PC-9 (cell line): ENCODE measurements at regions not wholly inside any gene's neighbourhood (a gene's known extent, or its start where the extent isn't known, plus 50 kb on each side); places are given as distances from the start of the nearest gene placed in this dataset.

Experiments used
- EZH2 ChIP-seq: fragments of 200-600 bp; sonication (generic); IDR thresholded peaks from 2 replicates; pipeline ENCODE4 v1.8.0; 2017; ENCODE audit warnings: antibody characterized with exemption, low read depth
- TF ChIP-seq, protein P1 (sequence below): fragments of 200-600 bp; sonication (generic); conservative IDR thresholded peaks from 2 replicates; pipeline ENCODE4 v1.6.1; 2017; ENCODE audit warnings: mixed run types, antibody characterized with exemption, mild to moderate bottlenecking, moderate library complexity

DNA sequence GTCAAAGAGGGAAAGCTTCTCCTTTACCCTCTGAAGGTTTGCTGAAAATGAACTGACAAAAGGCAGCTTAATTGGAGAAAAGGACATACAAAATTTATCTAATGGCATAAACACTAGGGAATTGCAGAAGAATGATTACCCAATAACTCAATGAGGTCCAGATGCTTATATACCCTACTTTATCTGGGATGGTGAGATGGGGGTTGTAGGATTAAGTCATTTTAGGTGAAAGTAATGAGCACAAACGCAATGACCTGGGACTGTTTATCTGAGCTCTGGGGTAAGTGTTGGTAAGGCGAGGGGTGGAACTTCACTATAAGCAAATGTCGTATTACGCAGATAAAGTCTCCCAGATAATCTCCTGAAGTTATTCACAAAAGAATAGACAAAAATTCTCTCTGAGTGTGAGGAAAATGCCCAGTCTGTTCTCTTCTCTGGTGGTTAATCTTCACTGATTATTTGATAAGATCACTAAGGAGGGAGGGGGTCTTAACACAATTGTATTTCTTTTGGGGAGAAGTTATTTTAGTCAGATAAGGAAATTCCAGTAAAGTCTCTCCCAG lies 1067.8 kb downstream of the DNAJB9 start:
- TF ChIP-seq, protein P1, sequence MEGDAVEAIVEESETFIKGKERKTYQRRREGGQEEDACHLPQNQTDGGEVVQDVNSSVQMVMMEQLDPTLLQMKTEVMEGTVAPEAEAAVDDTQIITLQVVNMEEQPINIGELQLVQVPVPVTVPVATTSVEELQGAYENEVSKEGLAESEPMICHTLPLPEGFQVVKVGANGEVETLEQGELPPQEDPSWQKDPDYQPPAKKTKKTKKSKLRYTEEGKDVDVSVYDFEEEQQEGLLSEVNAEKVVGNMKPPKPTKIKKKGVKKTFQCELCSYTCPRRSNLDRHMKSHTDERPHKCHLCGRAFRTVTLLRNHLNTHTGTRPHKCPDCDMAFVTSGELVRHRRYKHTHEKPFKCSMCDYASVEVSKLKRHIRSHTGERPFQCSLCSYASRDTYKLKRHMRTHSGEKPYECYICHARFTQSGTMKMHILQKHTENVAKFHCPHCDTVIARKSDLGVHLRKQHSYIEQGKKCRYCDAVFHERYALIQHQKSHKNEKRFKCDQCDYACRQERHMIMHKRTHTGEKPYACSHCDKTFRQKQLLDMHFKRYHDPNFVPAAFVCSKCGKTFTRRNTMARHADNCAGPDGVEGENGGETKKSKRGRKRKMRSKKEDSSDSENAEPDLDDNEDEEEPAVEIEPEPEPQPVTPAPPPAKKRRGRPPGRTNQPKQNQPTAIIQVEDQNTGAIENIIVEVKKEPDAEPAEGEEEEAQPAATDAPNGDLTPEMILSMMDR = no peak
- TF ChIP-seq EZH2 = no peak
